GM18502 (cell line): ENCODE measurements at regions not wholly inside any gene's neighbourhood (a gene's known extent, or its start where the extent isn't known, plus 50 kb on each side); places are given as distances from the start of the nearest gene placed in this dataset.
A peak's percentile ranks its signal among the peaks of the same experiment; 100 is the strongest.
"Not testable (repeated sequence)": the region's sequence is repeated elsewhere in the genome, so short reads cannot be mapped to it uniquely, and the experiment has no call there.

Source experiments
- ATAC-seq: cut with Tn5 transposase; IDR thresholded peaks from one replicate; pipeline ENCODE4 v1.9.1; 2021; ENCODE audit warnings: mild to moderate bottlenecking; ENCODE audit not compliant: unreplicated experiment, poor library complexity

DNA sequence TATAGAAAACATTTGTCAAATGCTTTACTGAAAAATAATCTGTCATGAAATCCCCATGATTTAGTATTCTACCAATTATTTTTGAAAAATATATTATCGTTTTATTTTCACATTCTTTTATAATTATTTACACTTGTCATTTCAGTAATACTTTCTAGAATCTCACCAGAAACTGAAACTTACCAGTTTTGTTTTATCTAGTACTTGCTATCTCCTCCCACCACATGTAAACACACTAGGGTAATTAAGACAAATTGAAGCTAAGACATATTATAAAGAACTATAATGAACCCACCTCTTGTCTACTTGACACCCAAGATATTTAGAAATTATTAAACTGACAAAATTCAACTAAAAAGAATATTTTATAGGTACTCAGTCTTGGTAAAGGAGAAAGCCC, 51.5 kb upstream of the GRM3 start:
- ATAC-seq = peak; percentile 60

DNA sequence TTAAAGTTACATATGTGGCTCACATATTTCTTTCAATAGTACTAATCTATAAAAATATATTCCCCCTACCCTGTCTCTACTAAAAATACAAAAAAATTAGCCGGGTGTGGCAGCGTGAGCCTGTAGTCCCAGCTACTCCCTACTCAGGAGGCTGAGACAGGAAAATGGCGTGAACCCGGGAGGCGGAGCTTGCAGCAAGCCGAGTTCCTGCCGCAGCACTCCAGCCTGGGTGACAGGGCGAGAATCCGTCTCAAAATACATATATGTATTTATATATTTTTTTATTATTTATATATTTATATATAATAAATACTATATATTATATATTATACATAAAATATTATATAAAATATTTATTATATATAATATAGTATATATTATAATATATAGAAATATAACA, 69.7 kb upstream of the GRM3 start:
- ATAC-seq = no peak

DNA sequence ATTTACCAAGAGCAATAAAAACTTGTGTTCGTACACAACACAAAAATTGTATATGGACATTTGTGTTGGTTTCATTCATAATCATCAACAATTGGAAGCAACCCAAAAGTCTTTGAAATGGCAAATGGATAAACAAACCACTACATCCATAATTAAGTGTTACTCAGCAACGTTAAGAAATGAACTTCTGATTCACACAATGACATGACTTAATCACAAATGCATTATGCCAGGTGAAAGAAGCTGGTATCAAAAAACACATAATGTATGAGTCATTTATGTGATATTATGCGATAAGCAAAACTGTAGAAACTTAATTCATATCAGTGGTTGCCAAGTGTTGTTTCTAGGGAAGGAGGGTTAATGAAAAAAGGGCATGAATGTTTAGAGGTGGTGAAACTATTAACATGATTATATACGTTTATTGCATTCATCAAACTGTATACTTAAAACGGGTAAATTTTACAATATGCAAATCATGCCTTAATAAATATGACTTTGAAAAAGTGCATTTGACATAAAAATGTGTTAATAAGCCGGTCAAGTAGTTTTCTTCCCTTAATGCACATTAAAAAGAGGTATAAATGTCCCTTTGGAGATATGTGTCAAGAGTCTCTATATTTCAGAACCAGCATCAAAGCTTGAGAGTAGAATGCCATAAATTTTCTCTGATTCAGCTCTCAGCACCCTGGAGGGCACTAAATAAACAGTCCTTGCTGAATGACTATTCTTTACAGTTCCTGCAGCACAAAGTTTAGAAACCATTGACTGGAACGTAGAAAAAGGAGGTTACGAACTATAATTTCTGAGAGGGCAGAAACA, 84.8 kb upstream of the GRM3 start:
- ATAC-seq = no peak

DNA sequence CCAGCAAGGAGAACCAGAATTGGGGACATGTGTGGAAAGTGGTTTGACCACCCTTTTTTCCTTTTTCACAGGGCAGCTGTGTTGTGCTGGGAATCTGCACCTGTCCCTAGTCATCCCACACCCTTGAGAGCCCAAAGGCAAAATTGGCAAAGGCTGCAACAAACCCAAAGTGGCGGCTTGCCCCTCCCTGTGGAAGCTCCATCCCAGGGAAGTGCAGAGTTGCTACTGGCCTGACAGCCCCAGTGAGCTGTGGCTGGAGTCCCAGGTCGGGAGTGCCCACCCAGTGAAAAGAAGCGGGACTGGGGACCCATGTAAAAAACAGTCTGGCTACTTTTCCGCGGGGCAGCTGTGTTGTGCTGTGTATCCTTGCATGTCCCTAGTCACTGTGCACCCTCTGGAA, 109.1 kb upstream of the GRM3 start:
- no peak for ATAC-seq

DNA sequence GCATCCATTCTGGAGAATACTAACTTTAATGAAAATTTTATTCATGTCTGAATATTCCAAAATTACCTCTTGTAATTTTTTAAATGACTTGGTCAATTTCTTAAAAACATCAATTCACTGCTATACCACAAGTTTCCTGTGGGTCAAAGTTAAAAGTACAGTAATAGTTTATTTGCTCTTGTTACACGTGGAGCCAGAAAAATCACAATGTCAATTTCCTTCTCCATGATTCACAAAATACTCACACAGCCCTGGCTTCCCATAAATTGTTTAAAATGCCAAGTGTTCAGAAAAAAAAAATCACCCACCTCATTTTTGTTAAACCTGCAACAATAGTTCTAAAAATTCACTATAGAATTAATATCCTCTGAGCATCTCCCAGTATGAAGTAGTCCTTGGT, 139.5 kb upstream of the GRM3 start:
- ATAC-seq = no peak

DNA sequence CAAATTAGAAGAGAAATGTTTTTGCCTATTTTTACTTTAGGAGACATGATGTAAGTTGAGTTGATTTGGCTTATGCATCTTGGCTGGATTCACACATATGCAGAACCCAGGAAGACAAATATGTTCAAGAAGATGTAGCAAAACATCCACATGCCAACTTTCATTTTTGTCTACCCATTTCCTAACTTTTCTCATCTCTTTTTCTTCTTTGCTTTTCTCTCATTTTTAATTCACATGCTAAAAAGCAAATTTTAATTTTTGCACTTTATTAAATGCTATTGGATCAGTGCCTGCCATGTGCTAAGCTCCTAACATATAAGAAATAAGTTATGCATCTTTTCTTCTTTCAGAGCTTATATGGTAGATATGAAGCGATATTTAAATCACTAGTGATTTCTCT, 143.7 kb upstream of the GRM3 start:
- no peak for ATAC-seq

DNA sequence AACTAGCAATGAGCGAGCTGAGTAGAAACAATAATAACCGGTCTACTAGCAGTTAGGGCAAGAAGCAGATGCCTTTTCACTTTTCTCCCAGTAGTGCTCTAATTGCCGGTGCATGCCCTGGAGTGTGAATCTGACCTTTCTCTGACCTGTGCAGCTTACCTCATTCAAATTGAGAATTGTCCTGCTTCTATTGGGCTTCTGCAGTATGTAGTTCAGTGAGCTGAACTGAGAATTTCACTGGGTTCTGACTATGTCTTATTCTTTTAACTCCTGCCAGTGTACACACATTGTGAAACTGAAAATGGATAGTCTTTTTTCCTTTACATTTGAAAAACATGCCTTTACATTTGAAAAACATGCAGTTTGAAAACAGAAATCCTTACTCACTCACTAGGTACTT, 157.9 kb upstream of the GRM3 start:
- ATAC-seq = no peak

DNA sequence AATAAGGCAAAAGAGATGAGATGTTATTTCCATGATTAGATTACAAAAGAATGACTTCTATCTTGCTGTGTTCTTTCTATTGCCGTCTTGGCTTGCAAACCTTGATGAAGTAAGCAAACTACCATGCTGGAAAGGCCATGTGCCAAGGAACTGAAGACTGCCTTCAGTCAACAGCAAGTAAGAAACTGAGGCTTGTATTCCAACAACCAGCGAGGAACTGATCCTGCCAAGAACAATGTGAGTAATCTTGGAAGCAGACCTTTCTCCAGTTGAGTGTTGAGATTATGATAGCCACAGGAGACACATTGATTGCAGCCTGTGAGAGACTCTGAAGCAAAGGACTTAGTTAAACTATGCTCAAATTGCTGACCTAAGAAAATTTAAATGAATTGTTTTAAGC, 164.6 kb upstream of the GRM3 start:
- ATAC-seq = no peak

DNA sequence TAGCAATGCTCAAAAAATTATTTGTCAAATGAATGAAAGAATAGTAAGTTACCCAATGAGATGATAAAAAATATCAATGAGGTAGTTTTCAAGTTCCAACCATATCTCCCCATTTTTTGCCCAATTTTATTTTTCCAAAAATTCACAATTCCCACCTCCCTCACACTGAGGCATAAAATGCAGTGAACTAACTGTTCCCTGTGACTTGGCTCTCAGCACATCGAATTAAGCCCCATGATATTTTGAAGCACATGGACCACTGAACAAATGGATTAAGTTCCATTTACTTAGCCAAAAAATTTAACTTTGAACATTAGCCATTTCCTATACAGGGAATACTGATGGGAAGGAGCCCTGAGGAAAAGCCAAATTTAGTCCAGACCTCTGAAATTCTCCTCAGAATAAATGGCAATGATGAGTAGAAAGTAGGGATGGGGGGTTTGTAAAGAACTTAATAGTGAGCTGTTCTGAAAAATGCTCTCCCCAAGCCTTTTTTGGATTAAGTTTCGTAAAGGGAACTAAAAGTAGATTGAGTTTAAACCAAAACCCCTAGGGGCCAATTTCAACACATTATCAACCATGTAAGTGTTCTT, 166.3 kb upstream of the GRM3 start:
- ATAC-seq = no peak

DNA sequence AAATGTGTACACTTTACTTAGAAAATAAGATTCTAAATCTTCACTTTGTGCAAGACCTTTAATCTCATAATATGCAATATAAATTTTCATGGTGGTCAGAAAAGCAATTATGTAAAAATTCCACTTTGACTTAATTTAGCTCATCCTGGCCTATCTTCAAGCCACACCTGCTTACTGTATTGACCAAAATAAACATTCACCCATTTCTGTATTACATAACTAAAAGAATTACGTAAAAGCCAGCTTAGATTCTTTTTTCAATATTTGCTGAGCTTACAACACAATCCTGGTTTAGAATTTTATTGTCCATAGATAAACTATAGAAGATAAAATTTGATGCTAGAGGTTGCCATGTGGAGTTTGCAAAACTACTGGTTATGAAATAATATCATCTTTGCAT, 172.9 kb upstream of the GRM3 start:
- no peak for ATAC-seq

DNA sequence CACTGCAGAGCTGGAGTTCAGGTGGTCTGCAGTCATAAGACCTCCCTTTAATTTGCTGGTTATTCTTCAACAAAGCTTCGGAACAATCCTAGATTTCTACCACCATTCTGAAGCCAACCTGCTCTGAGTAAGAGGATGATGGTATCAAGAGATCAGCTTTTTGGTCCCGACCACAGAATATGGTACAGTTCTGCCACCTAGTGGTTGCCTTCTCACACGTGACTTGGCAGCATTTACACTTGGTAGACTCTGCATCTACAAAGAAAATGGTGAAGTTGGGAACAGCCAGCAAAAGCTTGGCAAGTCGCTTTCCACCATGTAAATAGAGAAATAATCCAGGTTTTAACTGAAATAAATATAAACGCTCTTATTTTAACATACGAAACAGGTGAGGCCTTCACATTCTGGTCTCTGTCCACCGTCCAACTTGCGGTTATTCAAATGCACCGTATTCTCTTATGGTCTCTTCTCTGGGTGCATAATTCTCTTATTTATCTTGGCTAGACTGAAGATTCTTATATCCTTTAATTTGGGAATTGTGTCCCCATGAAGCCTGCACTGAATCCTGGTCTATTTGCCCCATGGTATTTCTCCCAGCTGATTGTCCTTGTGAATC, 173.9 kb upstream of the GRM3 start:
- ATAC-seq = peak; percentile 100

DNA sequence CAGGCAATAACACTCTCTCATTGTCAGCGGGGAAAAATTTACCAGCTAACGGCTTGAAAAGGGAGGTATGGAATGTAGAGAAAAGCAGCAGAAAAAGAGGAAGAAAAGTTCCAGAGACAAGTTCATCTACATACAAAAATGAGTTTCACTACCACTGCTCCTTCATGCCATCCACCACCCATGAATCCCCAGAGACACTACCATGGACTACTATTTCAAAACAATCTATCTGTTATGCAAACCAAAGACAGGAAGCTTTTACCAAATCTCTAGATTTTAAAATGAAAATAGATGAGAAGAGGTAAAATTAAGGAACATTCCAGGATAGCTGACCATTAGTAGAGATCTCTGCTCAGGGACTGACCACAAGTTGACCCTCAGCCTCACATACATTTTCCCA, 189.0 kb upstream of the GRM3 start:
- ATAC-seq = no peak

DNA sequence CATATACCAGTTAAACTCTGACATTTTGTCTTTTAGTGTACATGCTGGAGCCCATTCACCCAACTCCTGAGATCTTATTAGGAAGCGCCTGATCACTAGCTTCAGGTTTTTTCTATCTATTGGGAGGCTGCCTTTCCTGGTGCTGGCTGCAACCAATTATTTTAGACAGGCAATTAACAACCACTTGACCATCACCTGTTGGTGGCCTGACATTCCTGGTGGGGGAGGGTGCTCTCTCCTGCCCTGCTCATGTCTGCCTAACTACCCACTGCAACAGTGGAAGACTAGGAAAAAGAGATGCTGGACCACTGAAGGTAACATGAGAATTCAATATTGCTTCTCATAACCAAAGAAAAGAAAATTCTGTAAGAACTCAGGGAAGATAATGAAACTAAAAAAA, 190.3 kb upstream of the GRM3 start:
- ATAC-seq = no peak

DNA sequence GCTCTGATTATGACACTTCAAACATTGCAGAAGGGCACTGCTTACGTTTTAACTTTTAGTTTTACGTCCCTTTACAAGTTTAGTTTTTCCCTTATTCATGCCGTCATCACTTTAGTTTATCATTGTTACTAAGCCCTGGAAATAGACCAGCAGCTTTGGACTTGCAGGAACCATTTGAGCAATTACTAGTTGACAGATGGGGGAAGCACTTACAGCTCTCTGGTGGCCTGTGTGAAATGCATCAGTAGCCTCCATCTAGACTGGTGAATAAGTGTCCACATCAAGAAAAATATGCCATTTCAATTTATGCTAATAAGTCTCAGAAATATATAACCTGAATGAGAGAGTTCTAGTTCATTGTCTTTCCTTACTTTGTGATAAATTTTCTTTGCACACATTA, 194.9 kb upstream of the GRM3 start:
- no peak for ATAC-seq

DNA sequence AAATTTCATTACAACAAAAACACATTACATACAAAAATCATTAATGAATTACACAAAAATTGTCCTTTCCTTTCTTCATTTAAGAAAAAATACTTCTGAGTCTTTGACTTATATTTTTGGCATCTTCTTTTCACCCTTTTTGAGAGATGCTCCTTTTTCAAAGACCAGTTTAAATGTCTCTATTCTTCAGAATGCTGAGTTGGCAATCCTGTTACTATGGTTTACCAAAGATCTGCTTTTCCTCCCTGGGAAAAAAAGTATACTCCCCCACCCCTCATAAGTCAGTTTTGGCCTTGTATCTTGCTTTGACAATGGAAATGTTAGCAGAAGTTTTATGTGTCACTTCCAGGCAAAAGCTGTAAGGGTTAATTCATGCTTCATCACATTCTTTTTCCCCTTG, 198.4 kb upstream of the GRM3 start:
- ATAC-seq = no peak

DNA sequence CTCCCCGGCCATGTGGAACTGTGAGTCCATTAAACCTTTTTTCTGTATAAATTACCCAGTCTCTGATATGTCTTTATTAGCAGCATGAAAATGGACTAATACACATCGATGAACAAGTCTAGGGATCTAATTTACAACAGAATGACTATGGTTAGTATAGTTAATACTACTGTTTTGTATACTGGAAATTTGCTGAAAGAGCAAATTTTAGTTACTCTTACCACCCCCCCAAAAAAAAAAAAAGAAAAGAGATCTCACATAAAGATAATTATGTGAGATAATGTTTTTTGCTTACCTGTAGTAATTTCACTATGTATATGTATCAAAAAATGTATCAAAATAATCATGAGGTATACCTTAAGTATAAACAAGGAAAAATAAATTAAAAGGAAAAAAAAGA, 199.5 kb upstream of the GRM3 start:
- ATAC-seq = no peak

DNA sequence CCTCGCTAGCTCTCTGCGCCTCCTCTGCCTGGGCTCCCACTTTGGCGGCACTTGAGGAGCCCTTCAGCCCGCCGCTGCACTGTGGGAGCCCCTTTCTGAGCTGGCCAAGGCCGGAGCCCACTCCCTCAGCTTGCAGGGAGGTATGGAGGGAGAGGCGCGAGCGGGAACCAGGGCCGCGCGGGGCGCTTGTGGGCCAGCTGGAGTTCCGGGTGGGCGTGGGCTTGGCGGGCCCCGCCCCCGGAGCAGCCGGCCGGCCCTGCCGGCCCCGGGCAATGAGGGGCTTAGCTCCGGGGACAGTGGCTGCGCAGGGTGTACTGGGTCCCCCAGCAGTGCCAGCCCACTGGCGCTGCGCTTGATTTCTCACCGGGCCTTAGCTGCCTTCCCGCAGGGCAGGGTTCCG, 203.3 kb upstream of the GRM3 start:
- not testable (repeated sequence) for ATAC-seq

DNA sequence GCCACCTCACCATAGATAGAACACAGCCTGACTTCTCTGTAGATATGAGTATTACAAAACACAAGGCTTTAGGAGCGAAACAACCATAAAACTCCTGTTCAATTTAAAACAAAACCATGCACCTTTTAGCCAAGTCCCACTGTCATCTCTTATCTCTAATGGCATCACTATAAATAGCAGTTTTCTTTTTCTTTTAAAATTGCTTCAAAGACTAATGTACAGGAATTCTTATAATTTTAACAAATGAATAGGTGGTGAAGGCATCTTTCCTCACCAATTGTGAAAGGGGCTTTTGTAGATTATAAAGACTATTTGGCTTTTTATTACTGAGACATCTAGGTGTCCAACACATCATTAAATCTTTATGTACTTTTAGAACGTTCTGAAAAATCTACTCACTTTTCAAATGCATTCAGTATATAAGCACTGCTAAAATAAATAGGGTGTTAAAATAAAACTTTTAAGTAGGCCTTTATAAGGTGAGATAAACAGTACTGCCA, 205.7 kb upstream of the GRM3 start:
- no peak for ATAC-seq

DNA sequence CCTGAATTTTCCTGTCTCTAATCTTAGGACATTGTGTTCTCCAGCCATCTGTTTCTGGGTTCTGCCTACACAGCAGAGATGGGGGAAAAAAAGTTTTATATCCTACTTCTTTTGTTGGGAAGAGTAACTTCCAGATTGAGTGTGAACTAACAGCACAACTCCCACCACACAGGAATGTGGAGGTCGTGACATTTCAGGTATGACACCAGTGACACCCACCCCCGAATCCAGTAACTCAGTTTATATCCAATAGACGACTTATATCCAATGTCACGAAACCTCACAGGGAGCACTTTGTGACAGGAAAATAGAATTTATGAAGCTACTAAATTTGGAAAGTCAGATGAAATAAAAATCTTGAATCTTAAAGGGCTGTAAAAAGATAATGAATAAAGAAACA, 211.9 kb upstream of the GRM3 start:
- no peak for ATAC-seq

DNA sequence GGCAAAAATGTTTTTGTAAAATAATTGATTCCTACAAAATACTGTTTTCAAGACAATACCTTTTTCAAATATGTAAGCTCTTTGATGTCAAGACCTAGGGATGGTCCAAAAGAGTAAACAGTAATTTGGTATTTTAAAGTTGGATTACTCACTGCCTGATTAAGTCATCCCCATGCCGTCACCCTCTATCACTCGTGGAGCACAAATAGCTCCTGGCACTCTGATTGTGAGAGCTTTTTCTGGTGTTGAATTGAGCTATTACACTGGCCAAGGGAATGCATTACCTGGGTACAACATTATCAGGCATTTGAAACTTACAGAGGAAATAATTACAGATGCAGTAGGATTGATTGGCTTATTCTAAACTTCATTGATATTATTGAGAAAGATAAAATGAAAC, 231.9 kb upstream of the GRM3 start:
- no peak for ATAC-seq

DNA sequence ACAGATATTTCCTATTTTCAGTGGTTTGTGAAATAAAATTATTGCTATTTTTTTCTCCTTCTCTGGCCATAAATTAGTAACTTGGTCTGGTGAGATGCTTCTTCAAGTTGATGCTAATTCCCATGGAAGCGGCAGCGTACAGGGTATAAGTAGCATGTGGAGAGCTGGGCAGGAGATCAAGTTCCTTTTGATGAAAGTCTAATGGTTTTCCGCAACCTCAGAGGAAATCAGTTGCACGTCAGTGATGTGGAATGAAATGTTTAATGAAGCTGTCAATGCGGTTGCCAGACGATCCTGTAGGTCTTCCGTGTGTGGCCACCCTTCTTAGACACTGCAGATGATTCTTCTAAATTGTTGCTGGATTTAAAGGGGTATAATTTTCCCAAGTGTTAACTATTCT, 236.4 kb upstream of the GRM3 start:
- no peak for ATAC-seq

DNA sequence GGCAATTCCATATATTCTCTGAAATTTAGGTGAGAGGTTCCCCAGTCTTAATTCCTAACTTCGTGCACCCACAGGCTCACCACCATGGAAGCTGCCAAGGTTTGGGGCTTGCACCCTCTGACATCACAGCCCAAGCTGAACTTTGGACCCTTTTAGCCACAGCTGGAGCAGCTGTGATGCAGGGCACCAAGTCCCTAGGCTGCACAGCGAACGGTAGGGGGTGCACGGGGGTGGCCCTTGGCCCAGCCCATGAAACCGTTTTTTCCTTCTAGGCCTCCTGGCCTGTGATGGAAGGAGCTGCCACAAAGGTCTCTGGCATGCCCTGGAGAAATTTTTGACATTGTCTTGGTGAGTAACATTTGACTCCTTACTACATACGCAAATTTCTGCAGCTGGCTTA, 251.9 kb upstream of the GRM3 start:
- ATAC-seq = no peak
